ENCODE measurements at regions not wholly inside any gene's neighbourhood (a gene's known extent, or its start where the extent isn't known, plus 50 kb on each side); places are given as distances from the start of the nearest gene placed in this dataset.
"Not testable (repeated sequence)": the region's sequence is repeated elsewhere in the genome, so short reads cannot be mapped to it uniquely, and the experiment has no call there.

- DNase-seq = no peak
Measured at GRCh38 chr9:20237686-20238085, 384.6 kb downstream of the MLLT3 start.

- no peak for DNase-seq
Measured at GRCh38 chr9:20236676-20237075, 385.6 kb downstream of the MLLT3 start.

GRCh38 chr9:20235206-20235605, 387.1 kb downstream of the MLLT3 start:
- DNase-seq = not testable (repeated sequence)

GRCh38 chr9:20228096-20228495, 394.2 kb downstream of the MLLT3 start:
- no peak for DNase-seq

GRCh38 chr9:20227166-20227874, 395.0 kb downstream of the MLLT3 start:
- DNase-seq = no peak

GRCh38 chr9:20226345-20226744, 396.0 kb downstream of the MLLT3 start:
- DNase-seq = no peak

- no peak for DNase-seq
Measured at GRCh38 chr9:20225826-20226225, 396.5 kb downstream of the MLLT3 start.

GRCh38 chr9:20224756-20225155, 397.5 kb downstream of the MLLT3 start:
- DNase-seq = no peak

- no peak for DNase-seq
Measured at GRCh38 chr9:20220286-20220685, 402.0 kb downstream of the MLLT3 start.

GRCh38 chr9:20219437-20219836, 402.9 kb downstream of the MLLT3 start:
- no peak for DNase-seq

GRCh38 chr9:20217596-20217995, 404.7 kb downstream of the MLLT3 start:
- DNase-seq = no peak

- no peak for DNase-seq
Measured at GRCh38 chr9:20216438-20216837, 405.9 kb downstream of the MLLT3 start.

- no peak for DNase-seq
Measured at GRCh38 chr9:20215552-20215951, 406.7 kb downstream of the MLLT3 start.

- no peak for DNase-seq
Measured at GRCh38 chr9:20212806-20213205, 409.5 kb downstream of the MLLT3 start.

GRCh38 chr9:20209391-20210340, 412.6 kb downstream of the MLLT3 start:
- peak; percentile 30 for DNase-seq

- DNase-seq = no peak
Measured at GRCh38 chr9:20208961-20209371, 413.3 kb downstream of the MLLT3 start.

GRCh38 chr9:20208226-20208625, 414.1 kb downstream of the MLLT3 start:
- DNase-seq = no peak

GRCh38 chr9:20207176-20207575, 415.1 kb downstream of the MLLT3 start:
- DNase-seq = peak; percentile 17

GRCh38 chr9:20205821-20206220, 416.5 kb downstream of the MLLT3 start:
- no peak for DNase-seq

GRCh38 chr9:20200991-20201431, 412.2 kb upstream of the SLC24A2 start:
- DNase-seq = peak; percentile 27

- DNase-seq = no peak
Measured at GRCh38 chr9:20200581-20200980, 411.7 kb upstream of the SLC24A2 start.

GRCh38 chr9:20199111-20199510, 410.3 kb upstream of the SLC24A2 start:
- no peak for DNase-seq

- no peak for DNase-seq
Measured at GRCh38 chr9:20197976-20198685, 409.3 kb upstream of the SLC24A2 start.
